Stimulated activated CD4-positive, alpha-beta T cell treated with anti-CD3 and anti-CD28 coated beads, TNF-alpha, amount 100 ng/mL, for 4 hours (primary cell): ENCODE measurements at regions not wholly inside any gene's neighbourhood (a gene's known extent, or its start where the extent isn't known, plus 50 kb on each side); places are given as distances from the start of the nearest gene placed in this dataset.

Source experiments
- DNase-seq, 3 experiments: peaks; one replicate each; pipeline ENCODE4 v3.0.0-alpha.2; 2020; ENCODE audit warnings: low read depth in 3 of 3

DNA sequence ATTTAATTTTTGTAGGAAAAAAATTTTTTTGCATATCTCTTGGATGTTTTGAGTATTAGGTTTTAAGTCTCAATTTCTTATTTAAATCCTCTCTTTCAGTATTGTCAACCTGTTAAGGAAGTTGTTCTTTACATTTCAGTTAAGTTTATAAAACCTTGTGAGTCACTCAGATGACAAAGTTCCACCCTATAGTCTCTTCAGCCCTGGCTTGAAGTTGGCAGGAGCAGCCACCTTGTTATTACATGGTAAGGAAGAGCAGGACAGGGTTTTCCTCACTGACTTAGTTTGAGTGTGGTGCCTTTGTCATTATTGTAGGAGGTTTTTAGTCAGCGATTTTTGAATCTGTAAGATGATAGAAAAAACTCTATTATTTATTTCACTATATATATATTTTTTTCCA is 2143.9 kb downstream of the MRPL39 start:
- no peak for DNase-seq

DNA sequence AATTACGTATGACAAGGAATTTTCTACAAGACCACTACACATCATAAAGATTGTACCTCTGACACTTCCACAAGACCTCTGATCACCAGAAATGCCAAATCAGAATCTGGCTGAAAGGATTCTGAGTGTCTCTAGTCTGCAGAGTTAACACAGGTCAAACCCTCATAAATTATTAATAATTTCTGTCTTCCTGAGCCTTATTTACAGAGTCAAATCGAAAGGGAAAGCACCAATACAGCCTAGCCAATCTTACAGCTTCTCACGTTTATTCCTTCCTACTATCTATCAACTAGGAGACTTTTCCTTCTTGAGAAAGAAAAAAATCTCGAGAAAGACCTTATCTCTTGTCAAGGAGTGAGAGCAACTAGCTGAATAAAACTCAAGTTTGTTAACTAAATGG is 2151.6 kb downstream of the MRPL39 start:
- DNase-seq, result no peak

DNA sequence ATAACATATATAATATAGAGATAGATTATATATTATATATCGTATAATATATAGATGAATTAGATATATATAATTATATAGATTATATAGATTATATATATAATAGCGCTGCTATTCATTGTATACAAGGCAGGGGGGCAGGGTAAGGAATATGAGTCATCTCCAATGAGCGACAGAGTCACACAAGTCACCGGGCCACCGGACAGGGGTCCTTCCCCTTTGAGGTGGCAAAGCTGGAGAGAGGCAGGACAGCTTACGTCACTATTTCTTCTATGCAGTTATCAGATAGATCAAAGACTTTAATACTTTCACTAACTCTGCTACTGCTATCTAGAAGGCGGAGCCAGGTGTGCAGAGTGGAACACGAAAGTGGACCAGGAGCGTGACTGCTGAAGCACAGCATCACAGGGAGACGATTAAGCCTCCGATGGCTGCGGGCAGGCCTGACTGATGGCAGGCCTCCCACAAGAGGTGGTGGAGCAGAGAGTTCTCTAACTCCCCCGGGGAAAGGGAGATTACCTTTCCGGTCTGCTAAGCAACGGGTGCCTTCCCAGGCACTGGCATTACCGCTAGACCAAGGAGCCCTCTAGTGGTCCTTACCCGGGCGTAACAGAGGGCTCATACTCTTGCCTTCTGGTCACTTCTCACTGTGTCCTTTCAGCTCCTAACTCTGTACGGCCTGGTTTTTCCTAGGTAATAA is 2154.7 kb downstream of the MRPL39 start:
- no peak for DNase-seq

DNA sequence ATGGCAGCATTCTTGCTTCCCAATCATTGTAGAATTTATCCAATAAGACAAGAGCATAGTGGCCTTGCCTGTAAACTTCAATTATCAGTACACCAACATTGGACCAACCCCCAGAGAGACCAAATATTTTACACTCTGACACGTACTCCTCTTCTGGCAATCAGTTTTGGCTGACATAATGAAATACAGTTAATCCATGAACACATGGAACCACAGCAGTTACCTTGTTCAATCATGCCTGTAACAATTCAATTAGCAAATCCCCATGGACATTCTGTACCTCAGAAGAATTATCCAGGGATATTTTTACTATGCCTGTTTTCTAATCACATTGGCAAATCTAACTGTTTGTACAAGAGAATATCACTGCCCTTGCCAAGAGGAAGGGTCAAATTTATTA is 2162.0 kb downstream of the MRPL39 start:
- DNase-seq, result no peak

DNA sequence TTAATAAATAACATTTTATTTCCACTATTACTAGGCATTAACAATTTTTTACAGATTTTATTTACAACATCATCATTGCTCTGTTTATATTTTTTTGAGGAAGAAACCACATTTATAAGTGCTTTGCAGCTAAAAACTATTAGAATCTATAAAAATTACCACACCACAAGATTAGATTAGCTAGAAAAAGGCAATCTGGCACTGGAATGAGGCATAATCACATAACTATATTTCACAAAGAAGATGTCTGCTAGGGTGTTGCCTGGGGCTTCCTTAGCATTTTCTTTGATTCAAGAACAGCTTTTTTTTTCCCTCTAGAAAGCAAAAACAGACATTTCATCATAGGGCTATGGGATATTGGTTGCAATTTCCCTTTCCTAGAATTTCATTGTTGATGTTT is 2169.2 kb downstream of the MRPL39 start:
- no peak for DNase-seq

DNA sequence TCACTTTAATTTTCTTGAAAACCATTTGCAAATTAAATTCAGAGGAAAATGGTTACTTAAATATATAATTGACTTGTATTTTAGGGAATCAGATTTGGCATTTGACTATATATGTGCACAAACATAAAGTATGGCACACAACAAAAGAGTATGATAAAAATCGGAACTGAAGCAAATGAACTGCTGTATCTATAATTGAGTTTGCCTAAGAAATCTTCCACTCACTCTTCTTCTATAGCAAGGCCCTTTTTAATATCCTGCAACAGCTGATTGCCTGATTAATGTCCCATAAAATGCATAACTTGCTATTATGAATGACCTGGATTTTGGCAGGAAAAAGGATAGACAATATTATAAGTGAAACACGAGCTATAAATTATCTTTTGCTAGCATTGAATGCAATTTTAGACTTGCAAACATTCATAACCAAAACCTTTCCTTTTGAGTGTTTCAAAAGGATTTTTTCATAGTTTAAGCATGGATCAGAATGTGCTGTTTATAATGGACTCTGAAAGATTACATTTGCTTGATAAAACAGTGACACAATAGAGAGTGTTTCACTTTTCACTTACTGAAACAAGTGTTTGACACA is 2204.3 kb downstream of the MRPL39 start:
- DNase-seq, result no peak

DNA sequence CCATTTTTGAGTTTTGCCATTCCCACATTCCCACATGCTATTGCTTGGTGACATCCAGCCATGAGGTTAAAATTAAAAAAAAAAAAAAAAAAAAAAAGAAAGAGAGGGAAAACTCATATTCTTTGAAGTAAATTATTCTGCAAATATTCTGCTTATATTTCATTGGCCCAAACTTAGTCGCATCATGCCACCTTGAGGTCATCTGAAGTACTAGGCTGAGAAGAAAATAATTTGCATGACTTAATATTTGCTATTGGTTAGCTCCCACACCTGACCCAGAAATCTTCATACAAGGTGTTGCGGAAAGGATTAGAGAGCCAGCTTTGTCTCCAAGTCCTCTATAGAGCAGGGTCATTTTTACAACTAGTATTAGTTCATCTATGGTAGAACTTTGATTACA is 2206.0 kb downstream of the MRPL39 start:
- DNase-seq, result no peak

DNA sequence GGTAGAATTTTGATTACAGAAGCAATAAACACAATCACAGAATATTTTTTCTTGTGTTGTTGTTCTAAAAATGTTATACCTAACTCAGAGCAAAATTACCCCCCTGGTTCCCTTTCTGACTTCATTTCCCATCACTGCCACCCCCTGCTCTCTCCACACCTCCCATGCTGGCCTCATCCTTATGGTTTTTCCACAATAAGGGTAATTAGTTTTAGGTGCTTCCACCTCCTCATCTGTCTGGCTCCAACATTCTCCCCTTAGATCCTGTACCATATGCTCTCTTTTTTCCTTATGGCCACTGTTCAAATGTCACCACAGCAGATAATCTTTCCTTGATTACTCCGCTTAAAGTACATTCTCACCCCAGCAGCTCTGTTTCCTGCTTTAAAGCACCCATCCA is 2208.6 kb downstream of the MRPL39 start:
- DNase-seq, result no peak

DNA sequence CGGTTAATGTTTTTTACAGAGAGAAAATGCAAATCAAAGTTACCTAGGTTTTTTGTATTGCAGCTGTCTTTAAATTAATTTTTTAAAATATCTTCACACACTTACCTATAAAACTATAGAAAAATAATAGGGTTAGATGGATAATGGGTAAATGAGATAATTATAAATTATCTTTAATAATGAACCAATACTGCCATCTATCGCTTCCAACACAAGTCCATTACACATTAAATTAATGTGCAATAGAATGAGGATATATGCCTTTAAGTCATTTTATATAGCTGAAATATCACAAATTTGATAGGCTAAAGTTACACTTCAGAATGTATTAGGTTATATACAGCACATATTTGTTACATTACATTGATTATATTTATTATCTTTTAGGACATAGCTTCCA is 2212.8 kb downstream of the MRPL39 start:
- DNase-seq, result no peak

DNA sequence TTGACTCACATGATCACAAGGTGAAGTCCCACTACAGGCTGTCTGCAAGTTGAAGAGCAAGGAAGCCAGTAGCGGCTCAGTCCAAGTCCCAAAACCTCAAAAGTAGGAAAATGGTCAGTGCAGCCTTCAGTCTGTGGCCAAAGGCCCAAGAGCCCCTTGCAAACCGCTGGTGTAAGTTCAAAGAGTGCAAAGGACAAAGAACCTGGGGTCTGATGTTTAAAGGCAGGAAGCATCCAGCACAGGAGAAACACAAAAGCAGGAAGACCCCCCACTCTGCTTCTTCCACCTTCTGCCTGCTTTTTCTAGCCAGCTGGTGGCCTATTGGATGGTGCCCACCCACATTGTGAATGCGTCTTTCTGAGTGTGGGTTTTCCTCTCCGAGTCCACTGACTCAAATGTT is 2222.6 kb downstream of the MRPL39 start:
- no peak for DNase-seq

DNA sequence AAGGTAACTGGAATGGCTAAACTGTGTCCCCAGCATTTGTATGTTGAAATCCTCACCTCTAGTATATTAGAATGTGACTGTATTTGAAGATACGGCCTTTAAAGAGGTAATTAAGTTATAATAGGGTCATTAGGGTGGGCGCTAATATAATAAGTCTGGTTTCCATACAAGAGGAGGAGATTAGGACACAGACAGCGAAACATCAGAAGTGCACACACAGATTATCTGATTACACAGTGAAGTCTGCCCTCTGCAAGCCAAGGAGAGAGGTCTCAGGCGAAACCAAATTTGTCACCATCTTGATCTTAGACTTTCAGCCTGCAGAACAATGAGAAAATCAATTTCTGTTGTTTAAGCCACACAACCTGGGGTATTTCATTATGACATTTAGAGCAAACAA is 2233.1 kb downstream of the MRPL39 start:
- DNase-seq, result no peak

DNA sequence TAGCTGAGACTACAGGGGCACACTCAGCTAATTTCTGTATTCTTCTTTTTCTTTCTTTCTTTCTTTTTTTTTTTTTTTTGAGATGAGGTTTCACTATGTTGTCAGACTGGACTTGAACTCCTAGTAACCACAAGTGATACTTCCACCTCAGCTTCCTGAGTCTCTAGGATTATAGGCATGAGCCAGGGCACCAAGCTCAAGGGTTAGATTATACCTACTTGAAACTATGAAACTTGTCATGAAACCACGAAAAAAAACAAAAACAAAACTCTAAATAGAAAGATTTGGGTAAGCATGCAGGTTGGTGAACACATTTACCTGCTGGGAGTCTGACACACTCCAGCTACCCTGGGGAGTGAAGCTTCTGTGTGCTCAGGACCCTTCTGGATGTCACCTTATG is 2250.4 kb downstream of the MRPL39 start:
- DNase-seq, result no peak

DNA sequence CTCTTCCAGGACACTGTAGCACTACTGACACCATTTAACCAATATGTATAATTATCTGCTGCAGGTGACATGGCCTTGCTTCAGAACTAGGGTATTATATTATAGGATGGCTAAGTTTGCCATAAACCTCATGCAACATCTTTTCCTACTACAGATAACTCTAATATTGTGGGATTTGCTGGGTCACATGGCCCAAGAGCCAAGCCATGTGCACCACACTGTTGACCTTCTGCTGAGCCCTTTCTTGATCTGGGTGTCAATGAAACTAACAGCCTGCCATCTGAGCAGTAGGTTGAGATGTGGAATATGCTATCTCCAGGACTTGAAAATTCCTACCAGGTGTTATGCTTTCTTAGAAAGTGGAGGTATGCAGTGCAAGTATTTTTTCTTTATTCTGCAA is 2291.1 kb downstream of the MRPL39 start:
- DNase-seq, result no peak

DNA sequence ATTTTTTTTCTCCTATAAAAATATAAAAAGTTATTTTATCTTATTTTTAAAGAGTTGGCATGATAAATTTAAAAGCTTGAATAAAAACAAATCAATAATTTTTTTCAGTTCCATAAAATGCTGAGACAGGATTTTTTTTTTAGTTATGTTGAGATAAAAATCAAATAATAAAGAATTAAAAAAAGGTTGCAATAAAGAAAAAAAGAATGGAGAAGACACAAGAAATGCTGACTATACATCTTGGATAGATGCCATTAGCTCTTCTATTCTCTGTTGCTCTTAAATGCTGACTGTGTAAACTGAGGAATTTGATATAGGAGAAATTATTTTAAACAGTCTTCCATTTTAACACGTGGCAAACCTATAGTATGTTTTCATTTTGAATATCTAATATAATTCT is 2298.5 kb downstream of the MRPL39 start:
- no peak for DNase-seq

DNA sequence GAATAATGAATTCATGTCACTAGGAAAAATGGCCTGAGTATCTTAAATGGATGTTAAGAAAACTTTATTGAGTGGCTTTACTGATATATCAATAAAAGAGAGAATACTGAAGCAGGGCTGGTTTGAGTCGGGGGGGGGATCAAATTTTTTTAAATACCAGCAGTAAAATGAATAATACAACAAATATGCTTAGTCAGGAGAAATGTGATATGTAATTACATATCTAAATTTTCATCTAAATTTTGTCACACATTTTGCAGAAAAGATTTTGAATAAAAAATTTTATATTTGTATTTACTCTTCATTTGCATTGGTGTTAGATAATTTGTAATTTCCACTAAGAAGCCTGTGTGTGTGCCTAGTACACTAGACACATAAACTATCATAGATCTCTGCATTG is 2300.2 kb downstream of the MRPL39 start:
- no peak for DNase-seq

DNA sequence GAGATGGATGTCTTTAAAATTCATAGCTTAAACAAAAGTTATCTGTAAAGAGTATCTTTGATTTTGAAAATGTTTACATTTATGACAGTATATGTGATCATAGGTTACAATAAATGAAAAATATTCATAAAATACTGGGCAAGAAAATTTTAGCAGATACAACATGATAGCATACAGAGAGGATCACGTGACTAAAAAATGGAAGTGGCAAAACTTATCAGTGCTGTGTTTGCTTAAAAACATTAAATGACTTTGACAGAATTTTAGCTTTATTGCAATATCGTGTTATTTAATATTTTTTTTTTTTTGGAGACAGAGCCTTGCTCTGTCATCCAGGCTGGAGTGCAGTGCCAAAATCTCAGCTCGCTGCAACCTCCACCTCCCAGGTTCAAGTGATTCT is 2294.1 kb downstream of the NCAM2 start:
- DNase-seq, result no peak

DNA sequence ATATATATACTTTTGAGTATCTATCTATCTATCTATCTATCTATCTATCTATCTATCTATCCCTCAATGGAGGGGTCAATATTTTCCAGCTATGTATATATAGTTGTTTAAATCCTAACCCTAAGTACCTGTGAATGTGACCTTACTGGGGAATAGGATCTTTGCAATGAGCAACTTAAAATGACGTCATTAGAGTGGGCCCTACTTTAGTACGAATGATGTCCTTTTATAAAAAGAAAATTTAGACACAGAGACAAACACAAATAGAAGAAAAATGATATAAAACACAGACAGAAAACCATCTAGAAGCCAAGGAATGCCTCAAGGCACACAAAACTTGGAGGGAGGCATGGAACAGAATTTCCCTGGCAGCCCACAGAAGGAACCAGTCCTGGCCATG is 2283.7 kb downstream of the NCAM2 start:
- DNase-seq, result no peak

DNA sequence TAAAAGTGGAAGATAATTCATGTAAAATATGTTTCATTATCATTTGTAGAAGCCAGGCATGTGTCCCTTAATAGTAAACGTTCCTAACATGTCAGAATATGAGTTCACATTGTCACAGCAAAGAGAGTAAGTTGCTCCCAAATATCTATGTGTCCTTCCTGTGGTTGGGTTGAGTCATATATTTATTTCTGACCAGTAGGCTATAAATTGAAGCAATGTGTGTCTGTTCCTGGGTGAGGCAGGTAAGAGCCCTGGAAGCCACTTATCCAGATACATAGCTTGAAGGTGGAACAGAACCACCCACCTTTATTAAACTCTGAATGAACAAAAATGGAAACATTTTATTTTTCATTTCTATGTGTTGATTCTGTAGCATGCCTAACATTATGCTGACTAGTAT is 2251.6 kb downstream of the NCAM2 start:
- DNase-seq, result no peak

DNA sequence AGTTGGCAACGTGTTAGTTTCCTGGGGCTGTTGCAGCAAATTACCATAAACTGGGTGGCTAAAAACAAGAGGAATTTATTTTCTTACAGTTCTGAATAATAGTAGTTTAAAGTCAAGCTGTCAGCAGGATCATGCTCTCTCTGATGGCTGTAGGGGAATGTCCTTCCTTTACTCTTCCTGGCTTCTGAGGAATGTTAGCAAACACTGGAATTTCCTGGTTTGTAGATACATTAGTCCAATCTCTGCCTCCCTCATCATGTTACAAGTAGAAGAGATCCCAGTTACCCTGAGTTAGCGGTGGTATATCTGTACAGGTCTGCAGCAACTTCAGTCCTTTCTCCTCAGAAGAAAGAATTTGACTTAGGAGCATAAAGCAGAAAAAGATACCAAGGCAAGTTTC is 2249.1 kb downstream of the NCAM2 start:
- no peak for DNase-seq

DNA sequence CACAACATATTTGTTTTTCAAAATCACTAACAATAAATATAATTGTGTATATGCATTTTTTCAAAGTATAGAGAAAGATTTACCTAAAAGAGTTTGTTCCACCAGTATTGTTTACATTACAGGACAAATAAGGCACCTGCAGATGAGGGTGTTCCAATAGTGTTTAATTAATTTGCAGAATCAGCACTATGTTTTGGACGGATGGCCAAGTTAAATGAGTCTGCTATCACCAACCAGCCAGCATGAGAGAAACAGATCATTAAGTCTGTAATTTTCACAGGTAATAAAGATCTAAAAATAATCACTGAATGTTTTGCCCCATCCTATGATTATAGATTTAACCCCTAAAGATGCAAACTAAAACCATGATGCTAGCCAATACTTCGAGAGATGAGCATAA is 2247.0 kb downstream of the NCAM2 start:
- DNase-seq, result no peak

DNA sequence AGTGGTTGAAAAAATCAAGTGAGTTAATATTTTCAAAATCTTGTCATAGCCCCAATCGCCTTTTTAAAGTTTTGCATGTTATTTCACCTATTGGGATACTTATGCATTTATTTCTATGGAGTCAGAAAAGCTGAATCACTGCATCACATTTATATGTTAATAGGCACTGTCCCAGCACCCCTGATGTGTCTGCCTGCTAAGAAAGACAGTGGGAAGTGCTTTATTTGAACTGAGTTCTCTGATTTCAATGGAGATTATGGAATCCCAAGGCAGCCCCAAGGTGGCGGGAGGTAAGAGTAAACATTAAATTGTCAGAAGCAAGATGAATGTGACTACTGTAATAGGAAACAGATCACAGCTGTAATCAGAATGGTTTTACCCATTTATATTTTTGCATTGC is 2225.7 kb downstream of the NCAM2 start:
- no peak for DNase-seq

DNA sequence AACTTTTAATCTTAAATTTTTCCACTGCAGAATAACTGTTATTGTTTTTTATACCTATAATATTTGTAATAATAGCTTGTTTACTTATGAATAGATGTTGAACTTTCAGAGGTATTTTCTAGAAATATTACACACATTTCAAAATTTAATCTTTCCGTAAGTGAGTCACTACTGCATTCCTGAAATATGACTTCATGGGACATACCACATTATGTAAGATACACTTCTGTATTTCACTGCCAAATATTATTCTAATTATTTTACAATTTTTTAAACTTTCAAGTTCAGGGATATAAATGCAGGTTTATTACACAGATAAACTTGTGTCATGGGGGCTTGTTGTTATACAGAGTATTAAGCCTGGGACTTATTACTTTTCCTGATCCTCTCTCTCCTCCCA is 2220.5 kb downstream of the NCAM2 start:
- no peak for DNase-seq

DNA sequence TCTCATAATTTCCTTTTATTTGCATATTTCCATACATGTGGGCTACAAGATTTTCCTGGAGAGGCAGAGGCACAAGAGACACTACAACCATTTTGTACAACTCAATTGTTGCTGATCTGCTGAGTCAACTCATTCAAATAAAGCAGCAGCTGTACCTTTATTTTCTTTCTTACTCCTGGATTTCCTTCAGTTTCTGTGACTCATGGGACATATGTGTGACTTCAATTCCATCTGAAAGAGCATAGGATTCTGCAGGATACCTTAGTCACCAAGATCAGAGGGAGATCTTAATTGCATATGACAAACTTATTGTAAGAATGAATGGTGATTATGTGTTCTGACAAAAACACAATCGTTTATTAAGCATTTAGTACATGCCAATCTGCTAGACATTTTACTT is 2219.4 kb downstream of the NCAM2 start:
- no peak for DNase-seq

DNA sequence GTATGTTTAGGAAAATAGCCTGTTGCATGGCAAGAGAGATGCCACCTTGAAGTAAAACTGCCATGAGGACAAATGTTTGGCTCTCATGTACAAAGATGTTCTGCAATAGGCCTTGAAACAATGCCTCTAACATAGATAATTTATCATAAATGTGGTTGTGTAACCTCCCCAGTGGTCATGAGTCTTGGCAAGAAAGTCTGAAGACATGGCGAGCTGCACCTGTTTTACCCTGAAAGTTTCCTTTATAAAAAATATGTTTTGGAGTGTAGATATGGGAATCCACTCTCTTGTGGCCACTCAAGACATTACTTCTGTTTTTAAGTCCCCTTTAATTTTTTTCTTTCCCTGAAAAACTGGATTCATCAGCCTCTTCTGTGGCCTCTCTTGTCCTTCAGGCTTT is 2217.1 kb downstream of the NCAM2 start:
- no peak for DNase-seq
